HT1080 (cell line): ENCODE measurements at regions not wholly inside any gene's neighbourhood (a gene's known extent, or its start where the extent isn't known, plus 50 kb on each side); places are given as distances from the start of the nearest gene placed in this dataset.
"Not testable (repeated sequence)": the region's sequence is repeated elsewhere in the genome, so short reads cannot be mapped to it uniquely, and the experiment has no call there.

Source experiments
- DNase-seq: peaks from one replicate; pipeline ENCODE4 v3.0.0-alpha.2; 2015; ENCODE audit warnings: low read depth

DNA sequence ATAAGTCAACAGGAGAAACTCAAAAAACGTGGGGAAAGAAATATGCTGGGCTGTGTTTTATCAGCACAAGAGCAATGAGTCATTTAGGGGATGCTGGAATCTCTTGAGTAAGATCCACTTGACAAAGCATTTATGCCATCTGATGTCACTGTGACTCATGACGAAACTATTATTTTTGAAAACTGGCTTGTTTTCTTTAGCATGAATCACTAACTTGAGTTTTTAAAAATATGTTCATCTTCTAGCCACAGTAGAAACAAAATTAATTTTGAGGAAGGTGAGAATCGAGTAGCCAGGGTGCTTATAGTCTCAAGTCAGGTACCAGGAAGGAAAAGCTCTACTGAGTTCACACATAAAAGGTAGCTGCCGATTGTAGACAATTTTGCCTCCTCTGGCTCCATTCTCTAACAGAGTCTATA, 456.2 kb upstream of the MGAT4C start:
- DNase-seq: peak; percentile 95

DNA sequence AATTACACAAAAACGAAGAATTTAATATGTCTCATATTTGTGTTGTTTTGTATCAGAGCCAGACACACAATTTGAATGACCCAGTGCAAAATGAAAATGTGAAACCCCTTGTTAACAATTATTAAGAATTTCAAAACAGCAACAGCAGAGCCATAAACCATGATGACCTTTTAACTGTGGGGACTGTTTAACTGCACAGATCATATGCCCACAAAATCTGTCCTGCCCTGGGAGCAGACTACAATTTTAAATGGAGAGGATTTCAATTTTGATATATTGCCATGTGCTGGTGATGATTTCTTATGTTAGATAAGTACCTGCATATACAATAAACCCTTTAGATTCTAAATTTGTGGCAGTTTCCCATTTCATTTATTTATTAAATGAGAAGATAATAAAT, 455.5 kb upstream of the MGAT4C start:
- DNase-seq: no peak

DNA sequence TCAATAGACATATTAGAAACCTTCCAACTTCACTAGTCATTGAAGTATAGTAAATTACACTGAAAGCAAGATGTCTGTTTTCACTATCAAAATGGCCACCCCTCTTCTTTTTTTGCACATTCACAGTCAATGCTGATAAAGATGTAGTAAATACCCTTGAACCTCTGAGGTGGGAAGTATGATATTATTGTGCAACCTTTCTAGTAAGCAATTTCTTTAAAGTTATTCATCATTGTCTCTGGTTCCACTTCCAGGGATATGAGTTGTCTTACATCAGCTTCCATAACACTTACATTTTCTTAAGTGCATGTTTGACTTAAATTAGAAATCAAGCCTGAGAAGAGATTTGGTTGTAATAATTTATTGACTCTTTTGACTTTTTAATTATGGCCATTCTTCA, 453.9 kb upstream of the MGAT4C start:
- no peak for DNase-seq

DNA sequence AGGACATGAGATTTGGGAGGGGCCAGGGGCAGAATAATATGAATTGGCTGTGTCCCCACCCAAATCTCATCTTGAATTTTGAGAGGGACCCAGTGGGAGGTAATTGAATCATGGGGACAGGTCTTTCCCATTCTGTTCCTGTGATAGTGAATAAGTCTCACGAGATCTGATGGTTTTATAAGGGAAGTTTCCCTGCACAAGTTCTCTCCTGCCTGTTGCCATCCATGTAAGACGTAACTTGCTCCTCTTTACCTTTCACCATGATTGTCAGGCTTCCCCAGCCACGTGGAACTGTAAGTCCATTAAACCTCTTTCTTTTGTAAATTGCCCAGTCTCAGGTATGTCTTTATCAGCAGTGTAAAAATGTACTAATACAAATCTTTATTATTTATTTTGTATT, 452.8 kb upstream of the MGAT4C start:
- DNase-seq: not testable (repeated sequence)

DNA sequence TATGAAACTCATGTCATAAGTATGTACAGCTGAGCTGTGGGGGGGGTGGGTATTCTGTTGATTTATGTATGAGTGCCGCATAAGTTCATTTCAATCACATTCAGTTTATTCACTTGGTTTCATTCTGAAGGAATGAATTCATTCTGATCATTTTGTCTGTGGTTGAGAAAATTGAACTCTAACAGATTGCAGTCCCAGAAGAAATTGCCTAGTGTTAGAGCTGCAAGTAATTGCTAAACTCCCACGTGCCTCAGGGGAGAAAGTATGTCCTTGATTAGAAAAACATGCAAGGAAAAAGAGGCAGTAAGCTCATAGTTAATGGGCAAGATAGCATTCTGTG, 442.4 kb upstream of the MGAT4C start:
- no peak for DNase-seq

DNA sequence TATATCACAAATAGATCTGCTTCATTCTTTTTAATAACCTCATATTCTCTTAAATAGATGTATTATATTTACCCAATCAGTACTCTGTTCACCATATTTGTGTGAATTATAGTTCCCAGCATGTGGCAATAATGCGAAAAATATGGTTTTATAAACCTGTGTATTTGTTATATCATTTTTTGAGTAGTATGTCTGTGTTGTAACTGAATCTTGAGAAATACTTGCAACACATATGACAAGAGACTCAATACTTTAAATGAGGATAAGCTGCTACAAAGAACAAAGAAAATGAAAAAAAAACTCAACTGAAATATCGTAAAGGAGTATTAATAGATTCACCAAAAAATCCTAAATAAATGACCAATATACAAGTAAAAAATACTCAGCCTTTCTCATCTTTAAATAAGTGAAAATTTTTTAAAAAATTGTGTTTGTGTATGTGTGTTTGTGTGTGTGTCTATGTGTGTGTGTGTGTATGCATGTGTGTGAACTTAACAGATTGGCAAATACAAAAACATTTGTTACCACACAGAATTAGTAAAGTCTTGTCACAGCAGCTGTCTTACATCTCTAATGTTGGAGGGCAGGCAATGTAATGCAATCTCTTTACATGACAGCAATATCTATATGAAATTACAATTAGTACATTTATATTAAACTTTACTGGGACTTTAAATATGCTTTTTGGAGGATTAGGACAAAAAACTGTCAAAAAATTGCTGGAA, 441.9 kb upstream of the MGAT4C start:
- DNase-seq: no peak

DNA sequence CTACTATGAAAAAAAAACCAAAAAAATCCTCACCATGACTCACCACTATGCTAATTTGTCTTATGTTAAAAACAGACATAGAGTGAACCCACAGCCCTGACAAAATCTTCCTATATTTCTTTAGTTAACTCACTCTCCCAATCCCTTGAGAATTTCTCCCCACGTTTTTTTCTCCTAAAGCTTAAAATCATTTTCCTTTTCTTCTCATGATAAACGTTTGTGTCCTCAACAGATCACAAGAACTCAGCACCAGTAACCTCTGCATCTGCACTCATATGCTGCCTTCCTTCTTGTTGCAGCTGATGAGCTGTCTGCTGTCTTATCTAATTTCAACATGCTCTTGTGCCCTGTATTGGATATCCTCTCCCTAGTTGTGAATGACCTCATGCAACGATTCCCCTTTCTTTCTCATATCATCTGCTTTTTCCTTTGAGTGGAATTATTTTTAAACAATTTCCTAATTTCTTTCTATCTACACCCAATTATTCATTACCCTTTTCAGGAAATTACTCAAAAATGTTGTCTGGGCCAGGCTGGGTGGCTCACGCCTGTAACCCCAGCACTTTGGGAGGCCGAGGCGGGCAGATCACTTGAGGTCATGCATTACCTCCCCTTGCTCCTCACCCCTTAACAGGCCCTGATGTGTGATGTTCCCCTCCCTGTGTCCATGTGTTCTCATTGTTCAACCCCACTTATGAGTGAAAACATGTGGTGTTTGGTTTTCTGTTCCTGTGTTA, 427.5 kb upstream of the MGAT4C start:
- peak; percentile 28 for DNase-seq

DNA sequence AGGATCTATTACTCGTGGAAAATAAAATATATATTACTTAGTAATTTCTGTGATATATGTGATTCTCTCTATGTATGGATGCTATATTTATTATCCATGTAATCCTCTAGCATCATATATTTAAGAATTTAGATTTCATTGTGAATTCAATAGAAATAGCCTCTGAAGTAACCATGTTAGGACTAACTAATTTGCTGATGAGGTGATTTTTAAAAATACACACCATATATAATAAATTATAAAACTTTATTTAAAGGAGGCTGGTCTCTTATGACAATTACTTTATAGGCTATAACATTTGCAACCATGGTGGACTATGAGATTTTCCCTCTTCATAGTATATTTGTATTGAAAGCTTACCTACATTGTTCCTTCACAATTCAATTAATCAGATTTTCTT, 424.9 kb upstream of the MGAT4C start:
- DNase-seq: no peak

DNA sequence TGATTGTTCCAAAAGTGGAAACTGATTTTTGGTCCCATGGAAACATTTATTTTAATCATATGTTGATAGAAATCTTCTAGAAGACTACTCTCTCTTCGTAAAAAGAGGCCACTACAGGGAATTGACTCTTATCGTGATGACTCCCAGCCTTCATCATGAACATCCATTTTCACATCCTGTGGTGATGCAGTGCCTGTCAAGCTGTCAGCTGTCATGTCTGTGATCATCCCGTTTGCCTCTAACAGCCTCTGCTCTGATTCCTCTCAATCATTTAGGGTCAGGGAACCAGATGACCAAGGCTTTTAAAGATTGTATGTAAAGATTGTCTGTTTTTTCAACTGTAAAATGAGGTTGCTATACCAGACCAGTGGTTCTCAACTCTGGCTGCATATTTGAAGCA, 419.0 kb upstream of the MGAT4C start:
- DNase-seq: no peak

DNA sequence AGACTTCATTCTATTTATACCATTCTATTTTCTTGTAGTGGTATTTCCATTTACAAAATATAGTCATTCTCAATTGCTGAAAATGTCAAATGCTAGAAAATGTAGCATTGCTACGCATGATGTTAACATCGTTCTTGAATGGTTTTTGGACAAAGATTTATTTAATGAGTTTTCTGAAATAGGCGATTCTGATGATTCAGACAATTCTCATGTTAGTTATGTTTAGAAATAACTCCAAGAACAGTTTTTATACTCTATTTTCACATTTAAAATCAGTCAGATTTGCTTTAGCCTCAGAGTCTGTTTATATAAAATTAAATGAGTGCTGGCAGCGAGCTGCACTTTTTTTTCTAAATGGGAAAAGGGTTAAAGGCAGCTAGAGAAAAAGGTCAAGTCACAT, 414.8 kb upstream of the MGAT4C start:
- no peak for DNase-seq

DNA sequence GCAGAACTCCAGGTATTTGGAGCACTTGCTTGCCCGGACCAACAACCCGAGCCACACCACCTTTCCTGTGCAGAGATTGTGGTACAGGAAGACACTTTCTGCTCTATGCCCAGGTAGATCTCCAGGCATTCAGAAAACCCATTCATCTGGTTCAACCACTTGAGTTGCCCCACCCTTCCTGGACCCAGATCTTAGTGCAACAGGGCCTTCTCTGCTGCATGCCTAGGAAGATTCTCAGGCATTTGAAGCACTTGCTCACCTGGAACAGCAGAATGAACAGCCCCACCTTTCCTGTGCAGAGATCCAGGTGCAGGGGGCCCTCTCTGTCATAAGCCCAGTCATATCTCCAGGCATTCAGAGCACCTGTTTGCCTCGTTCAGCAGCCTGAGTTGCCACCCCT, 412.8 kb upstream of the MGAT4C start:
- no peak for DNase-seq

DNA sequence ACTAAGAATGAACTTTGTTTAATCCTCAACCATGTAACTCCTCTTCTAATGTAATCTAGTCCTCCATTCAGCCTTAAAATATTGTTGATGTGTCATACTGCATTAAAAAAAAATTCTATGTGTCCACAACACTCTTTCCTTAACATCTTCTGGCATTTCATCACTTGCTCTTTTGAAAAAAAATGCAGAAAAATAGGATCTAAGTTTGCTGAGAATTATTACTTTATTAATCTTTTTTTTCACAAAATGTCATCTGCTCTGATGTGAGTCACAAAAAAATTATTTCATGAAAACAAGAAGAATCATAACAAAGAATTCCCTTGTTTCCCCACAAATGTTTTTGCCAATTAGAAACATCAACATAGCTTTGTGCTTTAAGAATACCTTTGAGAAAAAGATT, 410.1 kb upstream of the MGAT4C start:
- no peak for DNase-seq

DNA sequence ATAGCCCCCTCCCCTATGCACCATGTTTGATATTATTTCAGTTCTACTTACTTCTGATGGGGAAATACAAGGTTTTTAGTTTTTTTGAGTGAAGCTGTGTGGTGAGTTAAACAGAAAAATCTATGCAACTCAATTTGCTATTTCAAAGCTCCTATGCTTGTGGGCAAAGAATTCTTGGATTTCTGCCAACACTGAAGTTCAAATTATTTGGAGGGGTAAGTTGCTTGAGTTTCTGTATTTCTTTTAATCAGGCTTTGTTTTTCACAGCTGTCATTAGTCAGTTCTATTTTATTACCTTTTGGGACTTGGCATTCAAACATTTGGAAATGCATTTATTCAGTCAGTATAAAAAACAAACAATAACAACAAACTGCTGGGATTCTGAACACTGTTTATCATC, 407.5 kb upstream of the MGAT4C start:
- no peak for DNase-seq

DNA sequence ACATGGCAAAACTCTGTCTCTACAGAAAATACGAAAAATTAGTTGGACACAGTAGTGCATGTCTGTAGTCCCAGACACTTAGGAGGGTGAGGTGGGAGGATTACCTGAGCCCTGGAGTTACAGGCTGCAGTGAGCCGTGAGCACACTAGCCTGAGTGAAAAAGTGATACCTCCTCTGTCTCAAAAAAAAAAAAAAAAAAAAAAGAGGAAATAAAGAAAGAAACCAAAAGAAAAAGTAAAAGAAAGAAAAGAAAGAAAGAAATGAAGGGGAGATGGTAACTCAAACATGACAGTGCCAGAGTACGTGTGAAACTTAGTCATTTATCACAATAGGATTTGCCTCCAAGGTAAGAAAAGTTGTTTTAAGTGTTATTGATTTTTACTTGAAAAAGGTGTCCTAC, 407.0 kb upstream of the MGAT4C start:
- no peak for DNase-seq

DNA sequence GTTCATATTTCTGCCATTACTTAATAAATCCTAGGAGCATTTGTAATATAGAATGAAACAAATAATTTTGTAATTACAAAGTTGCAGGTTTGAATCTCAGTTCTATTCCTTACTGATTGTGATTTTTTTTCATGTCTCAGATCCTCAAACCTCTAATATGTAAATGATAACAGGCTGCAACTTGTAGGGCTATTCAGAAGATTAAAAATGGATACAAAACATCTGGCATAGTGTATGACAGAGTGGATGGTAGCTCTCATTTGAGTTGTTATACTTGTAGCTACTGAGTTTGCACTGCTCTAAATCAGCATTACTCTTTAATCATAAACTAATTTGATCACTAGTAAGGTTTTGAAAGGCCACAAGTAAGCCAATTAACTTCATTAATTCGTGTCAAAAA, 406.3 kb upstream of the MGAT4C start:
- no peak for DNase-seq

DNA sequence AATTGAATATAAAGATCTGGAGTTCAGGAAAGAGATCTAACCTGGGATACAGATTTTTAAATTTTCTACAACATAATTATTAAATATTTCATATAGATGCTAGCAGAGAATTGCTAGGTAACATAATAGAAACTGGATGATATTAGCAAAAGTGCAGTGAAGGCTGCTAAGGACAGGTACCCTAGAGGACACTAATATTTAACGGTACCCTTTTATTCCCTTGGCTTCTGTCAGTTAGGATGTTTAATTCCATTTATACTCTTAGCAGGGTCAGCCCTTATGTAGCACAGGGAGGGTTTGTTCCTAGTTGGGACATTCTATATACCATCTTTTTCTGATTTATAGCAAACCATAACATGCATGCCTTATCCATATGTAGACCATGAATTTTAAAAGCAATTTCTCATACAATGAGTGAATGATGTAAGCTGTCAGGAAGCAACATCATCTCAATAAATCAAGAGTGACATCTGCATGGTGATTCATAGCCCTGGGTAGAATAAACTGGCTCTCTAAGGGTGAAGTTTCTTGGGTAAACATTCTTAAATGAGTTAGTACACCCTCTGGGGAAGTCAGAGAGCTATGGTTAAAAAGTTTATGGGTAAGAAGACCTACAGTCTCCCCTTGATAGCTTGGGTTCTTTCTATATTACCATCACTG, 404.4 kb upstream of the MGAT4C start:
- peak; percentile 77 for DNase-seq

DNA sequence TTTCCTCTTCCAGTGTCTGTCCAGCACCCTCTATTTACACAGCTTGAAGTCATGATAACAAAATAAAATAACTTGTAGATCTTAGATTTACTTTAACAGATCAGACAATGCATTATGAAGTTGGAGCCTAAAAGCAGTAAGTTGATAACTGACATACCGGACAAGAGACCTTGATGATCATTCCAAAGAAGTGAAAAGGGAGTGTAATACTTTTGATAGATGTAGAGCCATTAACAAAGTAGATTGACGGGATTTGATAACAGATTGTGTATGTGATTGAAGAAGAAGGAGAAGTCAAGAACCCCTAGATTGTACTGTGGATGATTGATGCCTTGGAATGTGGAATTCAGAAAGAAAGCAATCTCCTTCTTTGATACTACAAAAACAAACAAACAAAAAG, 403.8 kb upstream of the MGAT4C start:
- no peak for DNase-seq

DNA sequence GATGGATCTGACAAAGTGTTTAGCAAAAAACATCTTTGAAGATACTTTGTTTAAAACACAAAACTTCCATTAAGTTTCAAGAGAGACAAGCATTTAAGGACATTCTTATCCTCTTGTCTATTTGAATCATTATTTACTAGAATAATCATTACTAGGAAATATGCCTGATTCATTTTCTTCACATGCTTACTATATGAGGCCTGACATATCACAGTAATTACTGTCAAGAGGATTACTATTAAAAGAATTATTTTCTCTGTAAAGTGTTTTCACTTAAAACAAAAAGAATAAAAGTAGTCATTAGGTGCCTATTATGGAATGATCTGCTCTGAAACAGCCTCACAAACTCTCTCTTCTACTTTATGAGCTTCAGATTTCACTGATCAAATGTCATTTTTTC, 402.1 kb upstream of the MGAT4C start:
- no peak for DNase-seq

DNA sequence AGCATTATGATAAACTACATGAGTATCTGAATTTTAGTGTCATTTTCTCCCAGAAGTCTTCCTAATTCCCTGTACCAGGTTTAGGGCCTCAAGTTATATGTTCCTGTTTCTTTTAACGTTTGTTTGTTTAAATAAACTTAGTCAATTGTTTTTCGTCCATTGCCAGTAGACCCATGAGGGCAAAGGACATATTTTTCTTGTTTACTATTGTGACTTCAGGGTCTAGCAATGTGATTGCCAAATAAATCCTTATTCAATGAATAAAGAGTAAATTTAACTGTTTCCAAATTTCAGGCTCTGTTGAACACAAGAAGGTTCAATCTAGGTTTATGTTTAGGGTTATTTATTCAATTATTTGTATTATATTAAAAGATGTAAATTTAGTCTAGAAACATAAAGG, 391.6 kb upstream of the MGAT4C start:
- DNase-seq: no peak

DNA sequence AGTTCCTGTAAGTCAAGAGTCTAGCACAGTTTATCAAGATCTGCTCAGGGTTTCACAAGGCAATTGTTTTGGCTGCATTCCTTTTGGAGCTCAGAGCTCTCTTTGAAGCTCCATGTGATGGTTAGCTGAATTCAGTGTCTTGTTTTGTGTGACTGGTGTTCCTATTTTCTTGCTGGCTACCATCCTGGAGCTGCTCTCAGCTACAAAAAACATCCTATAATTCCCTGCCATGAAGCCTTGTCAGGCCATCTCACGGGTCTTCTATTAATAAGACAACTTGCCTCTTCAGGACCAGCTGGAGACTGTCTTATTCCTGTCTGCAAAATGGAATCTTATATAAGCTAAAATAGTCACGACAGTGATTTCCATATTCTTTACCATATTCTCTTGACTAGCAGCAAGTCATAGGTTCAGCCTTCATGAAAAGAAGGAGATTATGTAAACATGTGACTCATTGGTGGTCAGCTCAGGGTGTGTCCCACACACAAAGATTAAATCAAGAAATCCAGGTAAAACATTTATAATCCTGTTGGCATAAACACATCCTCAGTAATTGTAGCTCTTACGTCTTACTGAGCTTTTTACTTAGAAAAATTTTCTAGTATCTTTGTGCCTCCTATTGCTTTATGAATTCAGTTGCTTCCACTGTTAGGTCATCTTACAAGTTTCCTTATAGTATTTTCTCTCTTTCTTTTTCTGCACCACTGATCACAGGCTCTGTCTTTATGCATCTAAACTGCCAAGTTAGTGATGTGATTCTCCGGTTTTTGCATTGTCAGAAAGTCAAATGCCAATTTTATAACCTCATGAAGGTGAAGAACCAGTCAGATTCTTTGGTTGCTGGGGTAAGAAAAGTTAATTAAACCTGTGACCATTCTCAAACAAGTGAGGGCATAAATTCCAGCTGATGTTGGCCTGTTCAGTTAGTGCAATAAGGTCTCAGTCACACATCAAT, 378.5 kb upstream of the MGAT4C start:
- peak; percentile 55 for DNase-seq

DNA sequence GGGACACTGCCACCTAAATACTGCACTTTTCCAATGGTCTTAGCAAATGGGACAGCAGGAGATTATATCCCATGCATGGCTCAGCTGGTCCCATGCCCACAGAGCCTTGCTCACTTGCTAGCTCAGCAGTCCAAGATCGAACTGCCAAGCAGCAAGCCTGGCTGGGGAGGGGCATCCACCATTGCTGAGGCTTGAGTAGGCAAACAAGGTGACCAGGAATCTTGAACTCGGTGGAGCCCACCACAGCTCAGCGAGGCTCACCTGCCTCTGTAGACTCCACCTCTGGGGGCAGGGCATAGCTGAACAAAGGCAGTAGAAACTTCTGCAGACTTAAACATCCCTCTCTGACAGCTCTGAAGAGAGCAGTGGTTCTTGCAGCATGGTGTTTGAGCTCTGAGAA, 370.8 kb upstream of the MGAT4C start:
- DNase-seq: no peak

DNA sequence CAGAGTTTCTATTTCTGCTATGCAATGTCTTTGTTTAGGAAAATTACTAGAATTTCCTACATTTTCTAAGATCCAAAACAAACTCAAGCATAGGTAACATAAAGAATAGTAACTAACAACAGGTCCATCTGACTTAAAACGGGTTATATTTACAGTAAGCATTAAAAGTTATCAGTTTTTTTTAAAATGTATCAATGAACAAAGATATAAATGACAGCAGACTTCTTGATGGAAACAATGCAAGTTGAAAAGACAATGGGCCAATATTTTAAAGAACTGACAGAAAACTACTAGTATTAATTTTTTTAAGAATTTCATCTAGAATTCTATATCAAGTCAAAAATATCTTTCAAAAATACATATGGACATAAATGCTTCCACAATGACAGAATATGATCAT, 367.1 kb upstream of the MGAT4C start:
- DNase-seq: no peak
